ENCODE measurements at regions not wholly inside any gene's neighbourhood (a gene's known extent, or its start where the extent isn't known, plus 50 kb on each side); places are given as distances from the start of the nearest gene placed in this dataset.

GRCh38 chr12:46457958-46458357, 85.4 kb upstream of the SLC38A2 start:
- TF ChIP-seq CTCF (conservative IDR thresholded peaks at IDR 0.05; ENCODE audit: low read depth, low read length) (no peak), POLR2A (IDR thresholded peaks at IDR 0.05; ENCODE audit: low read depth, low read length) (no peak), USF2 (IDR thresholded peaks at IDR 0.05; ENCODE audit: low read depth, low read length) (no peak), MAFK (IDR thresholded peaks at IDR 0.05; ENCODE audit: low read depth, low read length) (no peak), BHLHE40 (IDR thresholded peaks at IDR 0.05; ENCODE audit: low read depth, low read length) (no peak), CHD1 (IDR thresholded peaks at IDR 0.05; ENCODE audit: low read depth, low read length) (no peak), RAD21 (IDR thresholded peaks at IDR 0.05; ENCODE audit: low read length) (no peak), NFE2L2 (IDR thresholded peaks at IDR 0.05; ENCODE audit: low read depth, low read length) (no peak), SMC3 (IDR thresholded peaks at IDR 0.05; ENCODE audit: low read depth, low read length) (no peak), CEBPB (IDR thresholded peaks at IDR 0.05; ENCODE audit: low read depth, low read length) (no peak), RCOR1 (IDR thresholded peaks at IDR 0.05; ENCODE audit: insufficient replicate concordance, low read length) (no peak), MXI1 (IDR thresholded peaks at IDR 0.05; ENCODE audit: borderline replicate concordance, low read depth, low read length) (no peak)

All from IMR-90 (cell line).